T-helper 1 cell treated with Interleukin-12 subunit alpha and Interleukin-12 subunit beta and Interleukin-4 antibody, amounts not matched to agents 30 ng/mL and 1 ng/mL, for 36 hours (primary cell): ENCODE measurements at regions not wholly inside any gene's neighbourhood (a gene's known extent, or its start where the extent isn't known, plus 50 kb on each side); places are given as distances from the start of the nearest gene placed in this dataset.

Source experiments
- intact Hi-C: fragments of 100-400 bp; cut with micrococcal nuclease; formaldehyde crosslinking; loops from one replicate; pipeline ENCODE4 v1.15.1; 2024

- intact Hi-C loops, result no loop called here
Measured at GRCh38 chr2:67516899-67517530, 119.9 kb downstream of the ETAA1 start.

DNA sequence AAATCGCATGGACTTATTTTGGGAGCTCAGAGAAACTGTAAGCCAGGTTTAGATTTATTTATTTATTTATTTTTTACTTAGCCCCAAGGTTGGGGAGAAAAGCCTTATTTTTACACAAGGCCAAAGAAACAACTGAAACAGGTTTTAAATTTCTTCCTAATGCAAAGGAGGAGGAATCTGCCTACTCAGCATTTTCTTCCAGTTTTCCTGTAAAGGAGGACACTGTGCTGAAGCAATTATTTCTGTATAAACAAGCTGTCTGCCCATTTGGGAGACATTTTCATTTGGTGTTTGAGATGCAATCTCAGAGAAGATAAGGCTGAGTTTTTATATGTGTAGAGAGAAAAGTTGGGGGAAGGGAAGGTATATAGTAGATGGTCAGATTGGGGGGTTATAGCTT, 125.0 kb downstream of the ETAA1 start:
- intact Hi-C loops, result no loop called here

GRCh38 chr2:67524213-67524612, 127.1 kb downstream of the ETAA1 start:
- intact Hi-C loops, result no loop called here

GRCh38 chr2:67524777-67525176, 127.6 kb downstream of the ETAA1 start:
- intact Hi-C loops, result no loop called here

- intact Hi-C loops, result no loop called here
Measured at GRCh38 chr2:67526283-67526682, 129.2 kb downstream of the ETAA1 start.

GRCh38 chr2:67528320-67528719, 131.2 kb downstream of the ETAA1 start:
- intact Hi-C loops, result no loop called here

- intact Hi-C loops, result no loop called here
Measured at GRCh38 chr2:67532387-67532786, 135.3 kb downstream of the ETAA1 start.

- intact Hi-C loops, result no loop called here
Measured at GRCh38 chr2:67534745-67535144, 137.6 kb downstream of the ETAA1 start.

- intact Hi-C loops, result no loop called here
Measured at GRCh38 chr2:67540962-67541361, 143.8 kb downstream of the ETAA1 start.

DNA sequence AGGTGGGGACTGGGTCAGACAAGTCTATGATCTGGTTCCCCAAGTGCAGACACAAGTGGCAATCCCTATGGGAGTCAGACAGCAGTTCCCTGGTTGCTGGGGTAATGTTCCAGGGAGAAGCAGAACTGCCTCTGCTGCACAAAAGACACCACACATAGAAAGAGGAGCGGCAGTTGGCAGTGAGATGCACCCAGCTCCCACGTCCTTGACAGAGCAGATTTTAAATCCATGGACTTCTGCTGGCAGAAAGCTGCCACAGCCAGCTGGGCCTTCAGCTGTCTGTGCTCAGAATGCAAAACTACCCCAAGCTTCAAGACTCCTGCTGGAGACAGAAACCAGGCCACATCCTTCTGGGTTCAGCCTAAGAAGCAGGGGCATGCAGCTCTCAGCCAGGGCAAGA, 147.2 kb downstream of the ETAA1 start:
- intact Hi-C loops, result no loop called here

DNA sequence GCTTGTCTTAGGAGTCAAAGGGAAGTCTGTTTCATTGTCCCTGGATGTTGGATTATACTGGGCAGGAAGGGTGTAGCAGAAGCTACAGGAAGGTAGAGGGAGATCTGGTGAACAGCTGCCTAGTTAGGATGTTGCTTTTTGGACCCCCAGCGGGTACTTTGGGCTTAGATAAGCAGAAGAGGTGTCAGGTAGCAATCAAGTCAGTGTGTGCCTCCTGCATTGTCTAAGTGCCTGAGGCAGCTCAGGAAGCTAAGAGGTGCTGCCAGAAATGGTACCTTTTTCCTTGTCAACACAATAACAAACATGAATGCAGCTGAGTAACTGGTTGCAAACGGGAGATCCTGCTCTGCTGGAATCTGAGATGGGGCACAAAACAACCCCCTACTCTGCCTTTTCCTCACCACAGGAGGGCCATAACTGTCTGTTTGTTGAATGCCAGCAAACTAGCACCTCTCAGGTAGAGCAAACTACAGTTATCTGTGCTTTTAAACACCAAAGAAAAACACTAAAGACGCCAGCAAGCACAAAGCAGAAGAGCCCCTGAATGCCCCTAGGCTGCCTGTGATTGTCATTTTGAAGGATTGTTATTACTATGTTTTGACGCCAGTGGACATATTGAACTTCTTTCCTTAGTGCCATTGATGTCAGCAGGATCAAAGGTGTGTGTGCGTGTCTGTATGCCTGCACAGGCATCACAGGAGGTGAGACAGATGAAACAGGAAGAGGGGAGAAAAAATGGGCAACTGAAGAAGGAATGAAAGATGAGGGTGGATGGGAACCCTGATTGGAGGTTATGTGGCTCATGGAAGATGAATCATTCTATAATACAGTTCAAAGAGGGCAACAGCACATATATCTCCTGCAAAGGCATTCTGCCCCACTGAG, 151.4 kb downstream of the ETAA1 start:
- intact Hi-C loops, result no loop called here

DNA sequence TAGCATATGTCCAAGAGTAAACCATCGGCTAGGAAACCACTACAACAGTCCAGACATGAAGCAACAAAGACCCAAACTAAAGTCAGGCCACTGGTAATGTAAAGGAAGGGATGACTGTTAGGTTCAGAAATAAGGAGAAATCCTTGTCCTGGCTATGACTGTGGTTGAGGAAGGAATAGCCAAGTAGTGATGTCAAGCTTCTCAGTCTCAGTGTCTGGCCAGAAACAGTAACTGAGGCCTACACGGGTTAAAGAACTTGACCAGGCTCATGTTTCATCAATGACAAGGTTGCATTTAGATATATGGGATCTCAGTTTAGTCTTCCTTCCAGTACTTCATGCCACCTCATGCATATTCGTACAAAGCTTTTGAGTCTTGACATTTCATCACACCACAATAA, 162.0 kb downstream of the ETAA1 start:
- intact Hi-C loops, result no loop called here

GRCh38 chr2:67560771-67561456, 163.8 kb downstream of the ETAA1 start:
- intact Hi-C loops, result no loop called here

DNA sequence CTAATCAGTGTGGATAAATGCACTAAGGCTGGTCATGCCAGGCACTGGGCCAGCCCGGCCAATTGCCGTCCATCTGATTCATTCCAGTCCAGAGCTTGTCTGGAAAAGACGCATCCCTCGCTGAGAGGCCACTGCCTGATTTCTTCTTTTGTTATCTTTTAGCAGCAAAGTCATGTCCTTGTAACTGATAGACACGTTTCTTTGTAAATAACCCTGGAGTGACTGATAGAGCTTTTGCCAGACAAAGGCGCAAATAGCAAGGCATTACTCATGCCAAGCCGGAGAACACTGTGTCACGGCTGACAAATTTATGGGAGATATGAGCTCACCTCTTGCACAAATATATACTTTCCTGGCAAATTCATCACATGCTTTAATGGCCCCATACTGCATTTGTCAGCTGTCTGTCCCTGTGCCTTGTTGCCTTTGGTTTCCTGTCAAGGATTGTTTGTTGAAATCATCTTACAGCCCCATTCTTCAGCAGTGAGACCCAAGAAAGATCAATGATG, 164.4 kb downstream of the ETAA1 start:
- intact Hi-C loops, result no loop called here

DNA sequence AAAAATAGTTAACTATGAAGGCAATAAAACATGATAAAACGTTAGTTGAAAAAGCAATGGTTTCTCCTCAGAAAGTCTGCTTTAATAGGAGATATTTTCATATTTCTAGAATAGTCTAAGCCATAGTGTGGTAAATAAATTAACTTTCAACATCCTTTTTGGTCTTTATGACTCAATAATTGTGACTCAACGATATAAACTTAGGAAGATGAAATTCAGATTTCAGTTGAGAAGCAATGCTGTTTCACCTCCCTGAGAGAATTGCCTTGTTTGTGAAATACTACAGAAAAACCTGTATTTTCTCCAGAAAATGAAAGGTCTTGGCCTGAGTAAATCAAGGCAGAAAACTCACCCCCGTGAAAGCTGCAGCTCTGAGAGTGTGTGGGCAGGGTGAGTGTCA, 166.9 kb downstream of the ETAA1 start:
- intact Hi-C loops, result no loop called here

- intact Hi-C loops, result no loop called here
Measured at GRCh38 chr2:67564626-67565025, 167.5 kb downstream of the ETAA1 start.

DNA sequence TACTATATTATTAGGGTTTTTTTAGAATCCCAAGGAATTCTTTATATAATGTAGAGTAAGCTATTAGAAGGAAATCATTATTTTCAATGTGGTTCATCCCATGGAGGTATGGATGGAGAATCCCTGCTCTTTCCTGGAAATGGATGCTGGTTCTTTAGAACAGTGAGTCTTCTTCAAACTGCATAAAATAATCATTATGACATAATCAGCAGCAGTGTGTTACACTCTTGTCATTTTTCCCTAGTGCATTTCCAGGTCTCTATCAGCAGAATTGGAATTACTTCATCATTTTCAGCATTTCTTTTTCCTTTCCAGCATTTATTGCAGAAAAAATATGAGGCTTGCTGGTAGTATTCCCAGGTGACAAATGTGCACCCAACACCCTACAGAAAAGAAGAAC, 168.1 kb downstream of the ETAA1 start:
- intact Hi-C loops, result no loop called here

DNA sequence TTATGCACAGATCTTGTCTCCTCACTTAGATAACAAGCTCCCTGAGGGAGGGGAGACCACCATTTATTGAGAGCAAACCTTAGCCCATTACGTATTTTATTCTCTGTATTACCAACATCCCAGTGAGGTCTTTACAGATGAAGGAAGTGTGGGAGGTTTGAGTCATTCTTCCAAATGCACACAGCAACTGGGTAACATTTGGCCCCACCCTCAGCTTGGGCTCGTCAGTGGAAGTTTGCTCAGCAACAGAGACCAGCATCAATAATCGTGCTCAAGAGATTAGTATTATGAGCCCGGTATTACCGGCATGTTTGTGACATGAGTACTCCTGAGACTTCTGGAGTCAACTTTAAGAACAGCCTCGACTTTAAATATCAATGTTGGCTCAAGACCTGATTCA, 168.6 kb downstream of the ETAA1 start:
- intact Hi-C loops, result no loop called here

- intact Hi-C loops, result no loop called here
Measured at GRCh38 chr2:67566285-67566684, 169.2 kb downstream of the ETAA1 start.

GRCh38 chr2:67566958-67567635, 170.0 kb downstream of the ETAA1 start:
- intact Hi-C loops, result no loop called here

GRCh38 chr2:67567886-67568285, 170.8 kb downstream of the ETAA1 start:
- intact Hi-C loops, result no loop called here

DNA sequence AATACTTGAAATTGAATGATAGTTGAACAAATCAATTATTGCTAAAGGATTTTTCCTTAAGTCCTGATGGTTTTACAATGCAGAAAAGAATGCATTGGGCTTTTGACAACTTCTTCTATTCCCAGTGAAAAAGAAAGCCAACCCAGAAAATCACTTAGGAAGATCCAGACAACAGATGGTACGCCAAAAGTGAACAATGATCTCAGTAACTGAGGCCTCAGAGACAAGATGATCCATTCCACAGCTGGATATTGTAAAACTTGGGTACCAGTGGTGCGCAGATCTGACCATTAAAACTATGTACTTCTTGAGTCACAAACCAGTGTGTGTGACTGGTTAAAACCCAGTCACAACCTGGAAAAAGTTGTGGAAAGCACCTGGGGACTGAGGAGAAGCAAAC, 173.5 kb downstream of the ETAA1 start:
- intact Hi-C loops, result no loop called here
